GM12875 (cell line): ENCODE measurements at regions not wholly inside any gene's neighbourhood (a gene's known extent, or its start where the extent isn't known, plus 50 kb on each side); places are given as distances from the start of the nearest gene placed in this dataset.

Source experiments
- H3K4me3 ChIP-seq: one replicate; pipeline ENCODE4 v1.5.1; 2011; ENCODE audit warnings: low read depth, low read length, control low read depth
- TF ChIP-seq, protein P1 (sequence below): IDR thresholded peaks from 2 replicates; pipeline ENCODE4 v1.5.1; 2011; ENCODE audit warnings: low read depth, mild to moderate bottlenecking, control low read depth, inconsistent platforms, low read length, moderate library complexity, borderline replicate concordance; ENCODE audit not compliant: insufficient read depth

DNA sequence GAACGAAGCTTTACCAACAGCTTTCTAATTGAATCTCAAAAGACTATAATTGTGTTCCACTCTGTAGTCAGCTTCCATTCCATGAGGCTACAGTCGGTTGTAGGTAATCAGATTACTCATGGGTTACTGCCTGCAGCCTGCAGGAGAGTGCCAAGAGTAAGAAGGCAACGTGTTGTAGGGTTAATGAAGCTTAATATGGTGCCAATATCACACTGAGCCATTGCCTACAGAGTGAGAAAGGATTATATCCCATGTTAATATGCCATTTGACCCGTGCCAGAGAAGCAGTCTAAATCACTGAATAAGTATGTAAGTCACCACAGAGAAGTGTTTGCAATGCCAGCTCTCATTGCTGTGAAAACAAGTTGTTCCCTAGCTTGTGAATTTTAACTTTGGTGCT is 734.5 kb upstream of the ACVR2A start:
- TF ChIP-seq, protein P1, sequence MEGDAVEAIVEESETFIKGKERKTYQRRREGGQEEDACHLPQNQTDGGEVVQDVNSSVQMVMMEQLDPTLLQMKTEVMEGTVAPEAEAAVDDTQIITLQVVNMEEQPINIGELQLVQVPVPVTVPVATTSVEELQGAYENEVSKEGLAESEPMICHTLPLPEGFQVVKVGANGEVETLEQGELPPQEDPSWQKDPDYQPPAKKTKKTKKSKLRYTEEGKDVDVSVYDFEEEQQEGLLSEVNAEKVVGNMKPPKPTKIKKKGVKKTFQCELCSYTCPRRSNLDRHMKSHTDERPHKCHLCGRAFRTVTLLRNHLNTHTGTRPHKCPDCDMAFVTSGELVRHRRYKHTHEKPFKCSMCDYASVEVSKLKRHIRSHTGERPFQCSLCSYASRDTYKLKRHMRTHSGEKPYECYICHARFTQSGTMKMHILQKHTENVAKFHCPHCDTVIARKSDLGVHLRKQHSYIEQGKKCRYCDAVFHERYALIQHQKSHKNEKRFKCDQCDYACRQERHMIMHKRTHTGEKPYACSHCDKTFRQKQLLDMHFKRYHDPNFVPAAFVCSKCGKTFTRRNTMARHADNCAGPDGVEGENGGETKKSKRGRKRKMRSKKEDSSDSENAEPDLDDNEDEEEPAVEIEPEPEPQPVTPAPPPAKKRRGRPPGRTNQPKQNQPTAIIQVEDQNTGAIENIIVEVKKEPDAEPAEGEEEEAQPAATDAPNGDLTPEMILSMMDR: no peak
- no peak overlapping the region for H3K4me3 ChIP-seq

DNA sequence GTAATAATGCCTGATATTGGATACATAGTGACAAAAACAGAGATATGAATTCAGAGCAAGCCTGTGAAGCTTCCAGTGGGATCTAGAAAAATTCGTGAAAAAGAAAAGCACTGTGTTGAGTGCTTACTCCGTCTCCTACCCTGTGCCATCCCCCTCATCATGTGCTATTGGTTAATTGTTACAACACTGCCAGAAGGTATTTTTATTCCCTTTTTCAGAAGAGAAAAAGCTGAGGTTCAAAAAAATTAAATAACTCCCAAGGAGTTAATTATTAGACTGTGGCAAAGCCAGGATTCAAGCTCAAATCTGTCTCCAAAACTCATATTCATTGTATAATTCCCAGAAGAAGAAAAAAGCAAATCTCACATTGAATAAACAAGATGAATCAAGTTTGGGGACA is 735.5 kb upstream of the ACVR2A start:
- TF ChIP-seq, protein P1: no peak
- no peak overlapping the region for H3K4me3 ChIP-seq

GRCh38 chr2:147108548-147108947 is 736.3 kb upstream of the ACVR2A start:
- TF ChIP-seq, protein P1: no peak
- H3K4me3 ChIP-seq: no peak overlapping the region

DNA sequence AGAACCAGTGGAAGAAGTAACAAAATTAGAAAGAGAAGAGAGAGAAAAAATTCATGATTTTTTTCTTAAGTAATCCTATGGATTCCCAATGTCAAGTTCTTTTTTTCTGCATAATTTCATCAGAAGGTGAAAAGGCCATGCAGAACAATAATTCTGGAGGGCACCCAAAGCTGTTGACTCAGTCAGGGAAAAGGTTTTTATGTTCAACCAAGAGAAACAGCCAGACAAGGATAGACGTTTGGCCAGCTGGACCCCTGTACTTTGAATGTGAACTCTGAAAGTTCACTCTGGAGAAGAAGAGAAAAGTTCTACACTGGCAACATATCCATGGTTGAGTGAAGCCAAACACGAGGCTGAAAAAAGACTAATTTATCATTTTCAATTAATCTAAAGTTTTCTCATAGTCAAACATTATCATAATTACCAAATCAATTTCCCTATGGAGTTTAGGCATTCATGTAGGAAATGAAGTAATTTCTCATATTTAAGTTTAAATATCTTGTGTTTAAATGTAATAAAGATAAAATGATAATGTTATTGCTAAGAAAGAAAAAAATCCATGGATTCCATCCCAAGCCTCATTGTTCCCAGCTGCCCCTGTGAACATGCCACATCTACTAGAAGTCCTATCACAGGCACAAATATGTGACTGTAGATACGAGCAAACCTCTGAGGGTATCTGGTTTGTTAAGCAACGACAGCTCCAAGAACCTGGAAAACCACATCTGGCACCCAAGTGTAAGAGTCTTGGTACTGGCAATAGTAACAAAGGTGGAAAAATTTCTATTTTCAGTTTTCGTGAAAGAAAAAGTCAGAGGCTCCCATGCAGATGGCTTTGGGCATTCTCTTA is 742.7 kb upstream of the ACVR2A start:
- TF ChIP-seq, protein P1: no peak
- no peak overlapping the region for H3K4me3 ChIP-seq

DNA sequence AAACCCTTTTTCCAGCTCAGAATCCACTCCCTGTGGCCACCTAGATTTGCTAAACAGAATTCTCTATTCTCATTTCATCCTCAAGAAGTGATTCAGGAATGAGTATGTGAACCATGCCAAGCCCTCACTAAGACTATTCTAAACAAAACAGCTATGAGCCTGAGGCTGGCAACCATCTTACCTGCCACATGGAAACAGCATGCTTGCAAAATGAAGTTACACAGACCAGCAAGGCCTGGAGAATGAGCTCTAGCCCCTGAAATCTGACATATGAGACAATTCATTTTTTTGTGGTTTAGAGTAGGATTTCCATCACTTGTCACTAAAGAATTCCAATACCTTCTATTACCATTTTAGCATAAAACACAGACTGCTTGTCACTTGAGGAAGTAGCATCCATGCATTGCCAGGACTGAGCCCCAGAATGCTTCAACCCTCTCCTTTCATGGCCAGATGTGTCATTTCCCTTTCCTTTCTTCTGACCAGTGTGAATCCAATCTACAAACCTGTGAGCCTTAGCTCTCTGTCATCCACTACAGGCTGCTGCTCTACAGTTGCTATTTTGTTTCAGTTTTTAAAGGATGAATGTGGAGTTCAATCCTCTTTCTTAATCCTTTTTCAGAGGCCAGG is 744.3 kb upstream of the ACVR2A start:
- no peak overlapping the region for H3K4me3 ChIP-seq
- TF ChIP-seq, protein P1: no peak

DNA sequence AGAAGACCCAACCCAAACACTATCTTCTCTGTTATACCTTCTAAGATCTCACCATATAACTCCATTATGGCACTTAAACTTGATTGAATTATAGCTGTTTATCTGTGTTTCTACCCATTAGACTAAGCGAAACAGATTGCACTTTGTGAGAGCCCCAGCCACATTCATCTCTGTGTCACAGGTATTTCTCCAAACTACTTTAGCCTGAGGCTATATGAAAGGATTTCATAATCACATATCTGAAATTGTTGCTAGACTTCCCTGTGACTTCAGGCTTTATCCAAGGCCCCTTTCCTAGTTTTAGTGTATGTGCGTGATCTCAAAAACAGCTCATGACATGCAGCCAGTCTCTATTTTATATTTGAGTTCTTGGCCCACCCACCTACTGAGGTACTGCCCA is 745.0 kb upstream of the ACVR2A start:
- H3K4me3 ChIP-seq: no peak overlapping the region
- TF ChIP-seq, protein P1: no peak

- no peak overlapping the region for H3K4me3 ChIP-seq
- TF ChIP-seq, protein P1: no peak
These were observed 745.9 kb upstream of the ACVR2A start for GRCh38 chr2:147098940-147099339.
